Natural killer cell (primary cell): ENCODE measurements at regions not wholly inside any gene's neighbourhood (a gene's known extent, or its start where the extent isn't known, plus 50 kb on each side); places are given as distances from the start of the nearest gene placed in this dataset.
A peak's percentile ranks its signal among the peaks of the same experiment; 100 is the strongest.

Experiments used
- ATAC-seq, 3 donors: fragments of 150-1000 bp in 2 of 3; fragments of 200-7000 bp in 1 of 3; cut with Tn5 transposase; 1 replicate in 1 of 3; 2 replicates in 2 of 3; pipeline ENCODE4 v1.10.0; 2021; ENCODE audit warnings: mild to moderate bottlenecking in 2 of 3, moderate library complexity in 2 of 3
- DNase-seq, 2 donors: peaks; one replicate each; pipeline versions ENCODE4 v3.0.0 to v3.0.0-alpha.2; 2013 to 2021; ENCODE audit warnings: mixed read lengths in 1 of 2
- H3K27ac ChIP-seq: one replicate; pipeline ENCODE4 v1.5.1; 2013; ENCODE audit warnings: mild to moderate bottlenecking, low read length
- H3K27me3 ChIP-seq: one replicate; pipeline ENCODE4 v1.6.1; 2013; ENCODE audit warnings: low read length; ENCODE audit not compliant: control insufficient read depth, insufficient read depth
- H3K36me3 ChIP-seq: one replicate; pipeline ENCODE4 v1.6.1; 2013; ENCODE audit warnings: low read length; ENCODE audit not compliant: control insufficient read depth, insufficient read depth
- H3K4me1 ChIP-seq: one replicate; pipeline ENCODE4 v1.6.1; 2013; ENCODE audit warnings: low read length; ENCODE audit not compliant: control insufficient read depth, insufficient read depth
- H3K4me3 ChIP-seq: one replicate; pipeline ENCODE4 v1.5.1; 2013; ENCODE audit warnings: low read length
- H3K9me3 ChIP-seq: one replicate; pipeline ENCODE4 v1.6.1; 2013; ENCODE audit warnings: low read length; ENCODE audit not compliant: control insufficient read depth, insufficient read depth
- H3K27ac Mint-ChIP-seq, 2 donors: one replicate each; pipeline ENCODE4 v1.8.0; 2022; ENCODE audit warnings: mild to moderate bottlenecking in 2 of 2, mixed read lengths in 2 of 2, moderate library complexity in 1 of 2
- H3K27me3 Mint-ChIP-seq, 2 donors: one replicate each; pipeline ENCODE4 v1.8.0; 2022; ENCODE audit warnings: low read depth in 2 of 2, mixed read lengths in 2 of 2
- H3K36me3 Mint-ChIP-seq: one replicate; pipeline ENCODE4 v1.8.0; 2022; ENCODE audit warnings: mixed read lengths
- H3K4me1 Mint-ChIP-seq, 2 donors: one replicate each; pipeline ENCODE4 v1.8.0; 2022; ENCODE audit warnings: mixed read lengths in 2 of 2
- H3K4me3 Mint-ChIP-seq: one replicate; pipeline ENCODE4 v1.8.0; 2022; ENCODE audit warnings: mild to moderate bottlenecking, moderate library complexity, mixed read lengths
- H3K9me3 Mint-ChIP-seq, 2 donors: one replicate each; pipeline ENCODE4 v1.8.0; 2022; ENCODE audit warnings: mixed read lengths in 2 of 2
- CTCF ChIP-seq: fragments of 200-600 bp; IDR thresholded peaks from one replicate; pipeline ENCODE4 v1.8.0; 2022; ENCODE audit warnings: antibody characterized with exemption
- WGBS: methylation state at CpG from one replicate; pipeline ENCODE4 v1.1.7; 2013; ENCODE audit warnings: missing lambda C conversion rate; ENCODE audit not compliant: insufficient coverage; 5-methylcytosine and 5-hydroxymethylcytosine counted together
- intact Hi-C: fragments of 100-400 bp; cut with micrococcal nuclease; formaldehyde crosslinking; loops from one replicate; pipeline ENCODE4 v1.14.2; 2022

GRCh38 chr10:55320187-55320700 lies 519.2 kb upstream of the PCDH15 start:
- 85% methylated on average over 2 of the region's 2 CpGs for WGBS
- Histone ChIP-seq H3K36me3 (no peaks in the 10 kb centered on the region), H3K4me3 (no peak overlapping the region), H3K27me3 (no peaks in the 10 kb centered on the region), H3K9me3 (peaks cover 2% of the 10 kb centered on the region), H3K4me1 (no peaks in the 10 kb centered on the region), H3K27ac (no peak overlapping the region)
- DNase-seq: no peak
- Mint-ChIP-seq H3K36me3 (peaks cover 9% of the 10 kb centered on the region), H3K4me1 (no peaks in the 10 kb centered on the region), H3K9me3 (peaks cover 8 to 25% of the 10 kb centered on the region in 2 donors), H3K27ac (no peak overlapping the region), H3K27me3 (no peaks in the 10 kb centered on the region), H3K4me3 (no peak overlapping the region)
- ATAC-seq: peak in 1 of 3 donors; percentile 27
- no peak for TF ChIP-seq CTCF
- intact Hi-C loops: no loop called here

GRCh38 chr10:55311848-55312635 lies 511.0 kb upstream of the PCDH15 start:
- no peaks in the 10 kb centered on the region for H3K4me1 Mint-ChIP-seq
- Histone ChIP-seq H3K27ac (no peak overlapping the region), H3K4me3 (no peak overlapping the region), H3K4me1 (no peaks in the 10 kb centered on the region), H3K36me3 (no peaks in the 10 kb centered on the region), H3K9me3 (peaks cover 2% of the 10 kb centered on the region), H3K27me3 (no peaks in the 10 kb centered on the region)
- H3K27me3 Mint-ChIP-seq: no peaks in the 10 kb centered on the region
- H3K36me3 Mint-ChIP-seq: no peaks in the 10 kb centered on the region
- no peak for TF ChIP-seq CTCF
- DNase-seq (no peak), ATAC-seq (no peak)
- intact Hi-C loops: no loop called here
- no peak overlapping the region for H3K4me3 Mint-ChIP-seq
- H3K9me3 Mint-ChIP-seq: peaks cover 4 to 7% of the 10 kb centered on the region in 2 donors
- 91% methylated on average over 4 of the region's 4 CpGs for WGBS
- H3K27ac Mint-ChIP-seq: no peak overlapping the region

- Histone ChIP-seq H3K27me3 (no peaks in the 10 kb centered on the region), H3K27ac (no peak overlapping the region), H3K4me3 (no peak overlapping the region), H3K36me3 (no peaks in the 10 kb centered on the region), H3K9me3 (no peaks in the 10 kb centered on the region), H3K4me1 (no peaks in the 10 kb centered on the region)
- no peak for TF ChIP-seq CTCF
- no peak overlapping the region for H3K27ac Mint-ChIP-seq
- DNase-seq (no peak), ATAC-seq (no peak)
- no peaks in the 10 kb centered on the region for H3K36me3 Mint-ChIP-seq
- no peaks in the 10 kb centered on the region for H3K4me1 Mint-ChIP-seq
- peaks cover 7 to 9% of the 10 kb centered on the region in 2 donors for H3K9me3 Mint-ChIP-seq
- no peak overlapping the region for H3K4me3 Mint-ChIP-seq
- WGBS: no CpG with 5 or more reads among the region's 1 CpG
- intact Hi-C loops: no loop called here
- no peaks in the 10 kb centered on the region for H3K27me3 Mint-ChIP-seq
Observed at GRCh38 chr10:55310143-55310542, 509.1 kb upstream of the PCDH15 start.

GRCh38 chr10:55305285-55305684 lies 504.3 kb upstream of the PCDH15 start:
- H3K4me1 ChIP-seq: no peaks in the 10 kb centered on the region
- no peaks in the 10 kb centered on the region for H3K36me3 ChIP-seq
- no peak for DNase-seq
- no peak overlapping the region for H3K27ac ChIP-seq
- no peaks in the 10 kb centered on the region for H3K36me3 Mint-ChIP-seq
- TF ChIP-seq CTCF: no peak
- intact Hi-C loops: no loop called here
- peaks cover 7 to 12% of the 10 kb centered on the region in 2 donors for H3K9me3 Mint-ChIP-seq
- H3K4me3 Mint-ChIP-seq: no peak overlapping the region
- no peaks in the 10 kb centered on the region for H3K4me1 Mint-ChIP-seq
- H3K4me3 ChIP-seq: no peak overlapping the region
- H3K27ac Mint-ChIP-seq: no peak overlapping the region
- ATAC-seq: no peak
- no peaks in the 10 kb centered on the region for H3K27me3 Mint-ChIP-seq
- no peaks in the 10 kb centered on the region for H3K27me3 ChIP-seq
- H3K9me3 ChIP-seq: no peaks in the 10 kb centered on the region
